ENCODE measurements at regions not wholly inside any gene's neighbourhood (a gene's known extent, or its start where the extent isn't known, plus 50 kb on each side); places are given as distances from the start of the nearest gene placed in this dataset.

DNA sequence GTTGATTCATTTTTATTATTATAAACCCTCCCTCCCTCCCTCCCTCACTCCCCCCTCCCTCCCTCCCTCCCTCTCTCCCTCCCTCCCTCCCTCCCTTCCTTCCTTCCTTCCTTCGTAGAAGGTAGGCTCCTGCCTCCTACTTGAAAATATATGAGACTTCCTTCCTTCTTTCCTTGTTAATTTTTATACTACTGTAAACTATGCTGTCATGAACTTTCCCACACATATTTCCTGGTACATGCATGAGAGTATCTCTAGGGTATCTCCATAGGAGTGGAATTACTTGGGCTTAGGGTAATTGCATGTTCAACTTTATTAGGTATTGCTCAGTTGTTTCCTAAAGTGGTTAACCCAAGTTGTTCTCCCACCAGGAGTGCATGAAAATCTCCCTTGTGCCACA is 330.6 kb downstream of the KCNRG start:
- TF ChIP-seq, protein P1, sequence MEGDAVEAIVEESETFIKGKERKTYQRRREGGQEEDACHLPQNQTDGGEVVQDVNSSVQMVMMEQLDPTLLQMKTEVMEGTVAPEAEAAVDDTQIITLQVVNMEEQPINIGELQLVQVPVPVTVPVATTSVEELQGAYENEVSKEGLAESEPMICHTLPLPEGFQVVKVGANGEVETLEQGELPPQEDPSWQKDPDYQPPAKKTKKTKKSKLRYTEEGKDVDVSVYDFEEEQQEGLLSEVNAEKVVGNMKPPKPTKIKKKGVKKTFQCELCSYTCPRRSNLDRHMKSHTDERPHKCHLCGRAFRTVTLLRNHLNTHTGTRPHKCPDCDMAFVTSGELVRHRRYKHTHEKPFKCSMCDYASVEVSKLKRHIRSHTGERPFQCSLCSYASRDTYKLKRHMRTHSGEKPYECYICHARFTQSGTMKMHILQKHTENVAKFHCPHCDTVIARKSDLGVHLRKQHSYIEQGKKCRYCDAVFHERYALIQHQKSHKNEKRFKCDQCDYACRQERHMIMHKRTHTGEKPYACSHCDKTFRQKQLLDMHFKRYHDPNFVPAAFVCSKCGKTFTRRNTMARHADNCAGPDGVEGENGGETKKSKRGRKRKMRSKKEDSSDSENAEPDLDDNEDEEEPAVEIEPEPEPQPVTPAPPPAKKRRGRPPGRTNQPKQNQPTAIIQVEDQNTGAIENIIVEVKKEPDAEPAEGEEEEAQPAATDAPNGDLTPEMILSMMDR (IDR thresholded peaks at IDR 0.05; ENCODE audit: low read length), result no peak
- TF ChIP-seq EZH2 (IDR thresholded peaks at IDR 0.05; ENCODE audit: borderline replicate concordance, low read length), result no peak

Measured in OCI-LY1 (cell line).